Neural cell (in vitro differentiated cells): ENCODE measurements at regions not wholly inside any gene's neighbourhood (a gene's known extent, or its start where the extent isn't known, plus 50 kb on each side); places are given as distances from the start of the nearest gene placed in this dataset.

Source experiments
- EP300 ChIP-seq: fragments of 450-650 bp; conservative IDR thresholded peaks from 2 replicates; pipeline ENCODE4 v1.6.1; 2014; ENCODE audit warnings: antibody characterized with exemption, mild to moderate bottlenecking, moderate library complexity; ENCODE audit not compliant: poor library complexity, severe bottlenecking
- EZH2 ChIP-seq: fragments of 200-600, 300-800 bp; shearing (Covaris generic), sonication (generic); IDR thresholded peaks from 2 replicates; pipeline ENCODE4 v1.6.1; 2014; ENCODE audit warnings: antibody characterized with exemption, low read length, borderline replicate concordance, mild to moderate bottlenecking; ENCODE audit not compliant: insufficient read depth, poor library complexity, severe bottlenecking
- MXI1 ChIP-seq: fragments of 450-650 bp; conservative IDR thresholded peaks from 2 replicates; pipeline ENCODE4 v1.6.1; 2014; ENCODE audit warnings: antibody characterized with exemption, mild to moderate bottlenecking; ENCODE audit not compliant: poor library complexity, severe bottlenecking
- POLR2AphosphoS5 ChIP-seq: IDR thresholded peaks from 2 replicates; pipeline ENCODE4 v1.6.1; 2012
- RAD21 ChIP-seq: fragments of 450-650 bp; conservative IDR thresholded peaks from 2 replicates; pipeline ENCODE4 v1.6.1; 2014; ENCODE audit warnings: antibody characterized with exemption, mild to moderate bottlenecking, moderate library complexity
- SMC3 ChIP-seq: fragments of 450-650 bp; conservative IDR thresholded peaks from 2 replicates; pipeline ENCODE4 v1.6.1; 2014; ENCODE audit warnings: antibody characterized with exemption, mild to moderate bottlenecking, moderate library complexity; ENCODE audit not compliant: poor library complexity
- TAF1 ChIP-seq: IDR thresholded peaks from 2 replicates; pipeline ENCODE4 v1.6.1; 2012; ENCODE audit warnings: low read depth
- TF ChIP-seq, protein P1 (sequence below): fragments of 450-650 bp; IDR thresholded peaks from 2 replicates; pipeline ENCODE4 v1.5.1; 2014; ENCODE audit warnings: antibody characterized with exemption, mild to moderate bottlenecking, moderate library complexity; ENCODE audit not compliant: poor library complexity, severe bottlenecking
- TF ChIP-seq, protein P2 (sequence below): IDR thresholded peaks from 2 replicates; pipeline ENCODE4 v1.6.1; 2012; ENCODE audit warnings: borderline replicate concordance

DNA sequence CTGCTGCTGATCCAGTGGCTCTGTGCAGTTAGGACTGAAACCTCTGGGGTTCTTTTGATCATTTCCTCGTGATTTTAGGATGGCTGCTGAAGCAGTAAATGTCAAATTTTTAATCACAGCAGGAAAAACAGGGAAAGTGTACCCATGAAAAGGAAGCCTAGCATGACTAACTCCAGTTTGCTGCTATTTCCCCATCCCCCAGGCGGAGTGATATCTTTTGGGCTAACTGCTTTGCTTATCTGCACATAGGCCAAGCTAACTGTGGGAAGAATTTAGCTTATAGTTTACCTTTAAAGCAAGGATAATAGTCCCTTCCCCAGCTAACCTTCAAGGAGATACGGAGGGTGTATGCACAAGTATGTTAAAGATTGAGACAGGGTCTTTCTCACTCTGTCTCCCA, 149.8 kb upstream of the TNR start:
- TF ChIP-seq, protein P1, sequence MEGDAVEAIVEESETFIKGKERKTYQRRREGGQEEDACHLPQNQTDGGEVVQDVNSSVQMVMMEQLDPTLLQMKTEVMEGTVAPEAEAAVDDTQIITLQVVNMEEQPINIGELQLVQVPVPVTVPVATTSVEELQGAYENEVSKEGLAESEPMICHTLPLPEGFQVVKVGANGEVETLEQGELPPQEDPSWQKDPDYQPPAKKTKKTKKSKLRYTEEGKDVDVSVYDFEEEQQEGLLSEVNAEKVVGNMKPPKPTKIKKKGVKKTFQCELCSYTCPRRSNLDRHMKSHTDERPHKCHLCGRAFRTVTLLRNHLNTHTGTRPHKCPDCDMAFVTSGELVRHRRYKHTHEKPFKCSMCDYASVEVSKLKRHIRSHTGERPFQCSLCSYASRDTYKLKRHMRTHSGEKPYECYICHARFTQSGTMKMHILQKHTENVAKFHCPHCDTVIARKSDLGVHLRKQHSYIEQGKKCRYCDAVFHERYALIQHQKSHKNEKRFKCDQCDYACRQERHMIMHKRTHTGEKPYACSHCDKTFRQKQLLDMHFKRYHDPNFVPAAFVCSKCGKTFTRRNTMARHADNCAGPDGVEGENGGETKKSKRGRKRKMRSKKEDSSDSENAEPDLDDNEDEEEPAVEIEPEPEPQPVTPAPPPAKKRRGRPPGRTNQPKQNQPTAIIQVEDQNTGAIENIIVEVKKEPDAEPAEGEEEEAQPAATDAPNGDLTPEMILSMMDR, result no peak
- TF ChIP-seq EZH2, result no peak
- no peak for TF ChIP-seq RAD21
- no peak for TF ChIP-seq TAF1
- TF ChIP-seq POLR2AphosphoS5, result no peak
- no peak for TF ChIP-seq EP300
- TF ChIP-seq, protein P2, sequence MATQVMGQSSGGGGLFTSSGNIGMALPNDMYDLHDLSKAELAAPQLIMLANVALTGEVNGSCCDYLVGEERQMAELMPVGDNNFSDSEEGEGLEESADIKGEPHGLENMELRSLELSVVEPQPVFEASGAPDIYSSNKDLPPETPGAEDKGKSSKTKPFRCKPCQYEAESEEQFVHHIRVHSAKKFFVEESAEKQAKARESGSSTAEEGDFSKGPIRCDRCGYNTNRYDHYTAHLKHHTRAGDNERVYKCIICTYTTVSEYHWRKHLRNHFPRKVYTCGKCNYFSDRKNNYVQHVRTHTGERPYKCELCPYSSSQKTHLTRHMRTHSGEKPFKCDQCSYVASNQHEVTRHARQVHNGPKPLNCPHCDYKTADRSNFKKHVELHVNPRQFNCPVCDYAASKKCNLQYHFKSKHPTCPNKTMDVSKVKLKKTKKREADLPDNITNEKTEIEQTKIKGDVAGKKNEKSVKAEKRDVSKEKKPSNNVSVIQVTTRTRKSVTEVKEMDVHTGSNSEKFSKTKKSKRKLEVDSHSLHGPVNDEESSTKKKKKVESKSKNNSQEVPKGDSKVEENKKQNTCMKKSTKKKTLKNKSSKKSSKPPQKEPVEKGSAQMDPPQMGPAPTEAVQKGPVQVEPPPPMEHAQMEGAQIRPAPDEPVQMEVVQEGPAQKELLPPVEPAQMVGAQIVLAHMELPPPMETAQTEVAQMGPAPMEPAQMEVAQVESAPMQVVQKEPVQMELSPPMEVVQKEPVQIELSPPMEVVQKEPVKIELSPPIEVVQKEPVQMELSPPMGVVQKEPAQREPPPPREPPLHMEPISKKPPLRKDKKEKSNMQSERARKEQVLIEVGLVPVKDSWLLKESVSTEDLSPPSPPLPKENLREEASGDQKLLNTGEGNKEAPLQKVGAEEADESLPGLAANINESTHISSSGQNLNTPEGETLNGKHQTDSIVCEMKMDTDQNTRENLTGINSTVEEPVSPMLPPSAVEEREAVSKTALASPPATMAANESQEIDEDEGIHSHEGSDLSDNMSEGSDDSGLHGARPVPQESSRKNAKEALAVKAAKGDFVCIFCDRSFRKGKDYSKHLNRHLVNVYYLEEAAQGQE, result no peak
- TF ChIP-seq SMC3, result no peak
- no peak for TF ChIP-seq MXI1
